ENCODE measurements at regions not wholly inside any gene's neighbourhood (a gene's known extent, or its start where the extent isn't known, plus 50 kb on each side); places are given as distances from the start of the nearest gene placed in this dataset.

DNA sequence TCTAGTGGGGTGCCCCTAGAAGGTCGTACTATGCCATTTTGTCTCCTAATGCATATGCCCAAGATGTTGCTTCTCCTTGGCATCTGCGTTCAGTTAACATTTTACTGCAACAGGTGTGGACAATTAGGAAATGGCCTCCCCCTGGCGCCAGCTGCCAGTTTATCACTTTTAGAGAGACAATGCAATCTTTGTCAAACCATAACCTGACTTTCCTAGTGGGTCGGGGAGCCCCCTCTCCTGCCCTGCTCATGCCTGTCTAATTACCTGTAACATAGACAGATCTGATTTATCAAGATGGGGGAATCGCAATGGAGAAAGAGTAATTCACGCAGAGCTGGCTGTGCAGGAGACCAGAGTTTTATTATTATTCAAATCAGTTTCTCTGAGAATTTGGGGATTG lies 353.7 kb upstream of the SGO1 start:
- TF ChIP-seq CTCF (IDR thresholded peaks at IDR 0.05) (no peak), POLR2A (IDR thresholded peaks at IDR 0.05) (no peak)
